ENCODE measurements at regions not wholly inside any gene's neighbourhood (a gene's known extent, or its start where the extent isn't known, plus 50 kb on each side); places are given as distances from the start of the nearest gene placed in this dataset.

- 93 to 100% methylated on average over 1 of the region's 1 CpG for WGBS, 2 experiments (ENCODE audit: insufficient coverage in 1 of 2, insufficient read length in 1 of 2)
- DNase-seq, result no peak
- Histone ChIP-seq H3K9ac (ENCODE audit: extremely low read depth, low read length, poor library complexity, severe bottlenecking) (no peak overlapping the region), H3K27ac (ENCODE audit: low read depth, low read length) (no peak overlapping the region), H3K9me3 (ENCODE audit: control insufficient read depth, low read length) (no peaks in the 10 kb centered on the region), H3K4me3 (ENCODE audit: low read length) (no peak overlapping the region), H3K36me3 (ENCODE audit: control insufficient read depth, insufficient read depth, low read length) (no peaks in the 10 kb centered on the region), H3K27me3 (ENCODE audit: control insufficient read depth, insufficient read depth, low read length, poor library complexity, severe bottlenecking) (no peaks in the 10 kb centered on the region), H3K4me1 (ENCODE audit: control insufficient read depth, insufficient read depth, low read length) (peaks cover 5% of the 10 kb centered on the region)
- Mint-ChIP-seq H3K27ac (no peak overlapping the region), H3K36me3 (ENCODE audit: low read depth) (no peaks in the 10 kb centered on the region), H3K27me3 (ENCODE audit: insufficient read depth) (no peaks in the 10 kb centered on the region), H3K4me3 (no peak overlapping the region), H3K9me3 (no peaks in the 10 kb centered on the region), H3K4me1 (peaks cover 6% of the 10 kb centered on the region)
- no peak for TF ChIP-seq CTCF (conservative IDR thresholded peaks at IDR 0.05)
Observed at GRCh38 chr3:25150199-25150598, 277.9 kb upstream of the RARB start.

- Histone ChIP-seq H3K36me3 (ENCODE audit: control insufficient read depth, insufficient read depth, low read length) (no peaks in the 10 kb centered on the region), H3K27ac (ENCODE audit: low read depth, low read length) (no peak overlapping the region), H3K4me1 (ENCODE audit: control insufficient read depth, insufficient read depth, low read length) (peaks cover 13% of the 10 kb centered on the region), H3K27me3 (ENCODE audit: control insufficient read depth, insufficient read depth, low read length, poor library complexity, severe bottlenecking) (no peaks in the 10 kb centered on the region), H3K4me3 (ENCODE audit: low read length) (no peak overlapping the region), H3K9ac (ENCODE audit: extremely low read depth, low read length, poor library complexity, severe bottlenecking) (no peak overlapping the region), H3K9me3 (ENCODE audit: control insufficient read depth, low read length) (no peaks in the 10 kb centered on the region)
- Mint-ChIP-seq H3K4me3 (no peak overlapping the region), H3K36me3 (ENCODE audit: low read depth) (no peaks in the 10 kb centered on the region), H3K27me3 (ENCODE audit: insufficient read depth) (no peaks in the 10 kb centered on the region), H3K4me1 (peaks cover 17% of the 10 kb centered on the region), H3K9me3 (no peaks in the 10 kb centered on the region), H3K27ac (no peak overlapping the region)
- 89 to 96% methylated on average over 1 to 10 of the region's 10 CpGs for WGBS, 2 experiments (ENCODE audit: insufficient coverage in 1 of 2, insufficient read length in 1 of 2)
- TF ChIP-seq CTCF (conservative IDR thresholded peaks at IDR 0.05), result no peak
- no peak for DNase-seq
Observed at GRCh38 chr3:25151281-25151902, 276.7 kb upstream of the RARB start.

DNA sequence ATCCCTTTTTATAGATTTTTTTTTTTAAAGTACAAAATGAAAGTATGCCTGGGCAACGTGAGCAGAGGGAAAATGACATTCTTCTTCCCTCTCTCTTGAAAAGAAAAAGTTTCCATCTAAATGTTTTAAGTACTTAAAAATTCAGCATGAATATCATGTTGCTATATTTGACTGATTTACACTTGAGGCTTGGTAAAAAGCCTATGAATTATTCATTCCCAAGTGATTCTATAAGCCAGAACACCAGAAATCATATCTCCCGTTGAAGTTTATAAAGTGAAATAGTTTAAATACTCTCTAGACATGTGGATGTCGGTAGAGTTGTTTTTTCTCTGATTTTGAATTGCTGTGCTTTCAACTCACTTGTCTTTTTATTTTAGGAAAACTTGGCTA, 276.2 kb upstream of the RARB start:
- no peak overlapping the region for H3K4me3 ChIP-seq (ENCODE audit: low read length)
- peaks cover 22% of the 10 kb centered on the region for H3K4me1 Mint-ChIP-seq
- WGBS, 2 experiments (ENCODE audit: insufficient coverage in 1 of 2, insufficient read length in 1 of 2), result 71 to 100% methylated on average over 1 to 2 of the region's 3 CpGs

More for the DNA sequence above, 276.2 kb upstream of the RARB start:
- Mint-ChIP-seq H3K9me3 (no peaks in the 10 kb centered on the region), H3K27ac (no peak overlapping the region), H3K4me3 (no peak overlapping the region), H3K36me3 (ENCODE audit: low read depth) (no peaks in the 10 kb centered on the region), H3K27me3 (ENCODE audit: insufficient read depth) (no peaks in the 10 kb centered on the region)
- H3K36me3 ChIP-seq (ENCODE audit: control insufficient read depth, insufficient read depth, low read length), result no peaks in the 10 kb centered on the region
- TF ChIP-seq CTCF (conservative IDR thresholded peaks at IDR 0.05), result no peak
- no peaks in the 10 kb centered on the region for H3K27me3 ChIP-seq (ENCODE audit: control insufficient read depth, insufficient read depth, low read length, poor library complexity, severe bottlenecking)
- no peak for DNase-seq
- no peak overlapping the region for H3K9ac ChIP-seq (ENCODE audit: extremely low read depth, low read length, poor library complexity, severe bottlenecking)
- peaks cover 18% of the 10 kb centered on the region for H3K4me1 ChIP-seq (ENCODE audit: control insufficient read depth, insufficient read depth, low read length)
- H3K27ac ChIP-seq (ENCODE audit: low read depth, low read length), result no peak overlapping the region
- no peaks in the 10 kb centered on the region for H3K9me3 ChIP-seq (ENCODE audit: control insufficient read depth, low read length)

All from endodermal cell (in vitro differentiated cells).